ENCODE measurements at regions not wholly inside any gene's neighbourhood (a gene's known extent, or its start where the extent isn't known, plus 50 kb on each side); places are given as distances from the start of the nearest gene placed in this dataset.
"Not testable (repeated sequence)": the region's sequence is repeated elsewhere in the genome, so short reads cannot be mapped to it uniquely, and the experiment has no call there.

GRCh38 chr4:123674762-123675465 lies 278.3 kb downstream of the SPRY1 start:
- DNase-seq (ENCODE audit: low read depth) = no peak

GRCh38 chr4:123675567-123675966 lies 279.0 kb downstream of the SPRY1 start:
- DNase-seq (ENCODE audit: low read depth) = no peak

GRCh38 chr4:123676071-123676889 lies 279.7 kb downstream of the SPRY1 start:
- no peak for DNase-seq (ENCODE audit: low read depth)

- no peak for DNase-seq (ENCODE audit: low read depth)
Measured at GRCh38 chr4:123676890-123677229, 280.3 kb downstream of the SPRY1 start.

- DNase-seq (ENCODE audit: low read depth) = no peak
Measured at GRCh38 chr4:123682931-123683330, 286.3 kb downstream of the SPRY1 start.

- DNase-seq (ENCODE audit: low read depth) = not testable (repeated sequence)
Measured at GRCh38 chr4:123684937-123685336, 288.3 kb downstream of the SPRY1 start.

GRCh38 chr4:123695531-123695930 lies 298.9 kb downstream of the SPRY1 start:
- DNase-seq (ENCODE audit: low read depth) = not testable (repeated sequence)

- DNase-seq (ENCODE audit: low read depth) = no peak
Measured at GRCh38 chr4:123696687-123697086, 300.1 kb downstream of the SPRY1 start.

- DNase-seq (ENCODE audit: low read depth) = no peak
Measured at GRCh38 chr4:123698556-123698955, 302.0 kb downstream of the SPRY1 start.

- peak; percentile 91 for DNase-seq (ENCODE audit: low read depth)
Measured at GRCh38 chr4:123699880-123700771, 303.5 kb downstream of the SPRY1 start.

GRCh38 chr4:123701131-123701575 lies 304.6 kb downstream of the SPRY1 start:
- DNase-seq (ENCODE audit: low read depth) = no peak

- no peak for DNase-seq (ENCODE audit: low read depth)
Measured at GRCh38 chr4:123705419-123705818, 308.8 kb downstream of the SPRY1 start.

GRCh38 chr4:123706973-123707372 lies 310.4 kb downstream of the SPRY1 start:
- no peak for DNase-seq (ENCODE audit: low read depth)

GRCh38 chr4:123708902-123709301 lies 312.3 kb downstream of the SPRY1 start:
- no peak for DNase-seq (ENCODE audit: low read depth)

- DNase-seq (ENCODE audit: low read depth) = no peak
Measured at GRCh38 chr4:123709336-123709735, 312.7 kb downstream of the SPRY1 start.

GRCh38 chr4:123731035-123731434 lies 334.4 kb downstream of the SPRY1 start:
- DNase-seq (ENCODE audit: low read depth) = no peak

GRCh38 chr4:123737156-123737555 lies 340.6 kb downstream of the SPRY1 start:
- no peak for DNase-seq (ENCODE audit: low read depth)

GRCh38 chr4:123739806-123740205 lies 343.2 kb downstream of the SPRY1 start:
- DNase-seq (ENCODE audit: low read depth) = no peak

GRCh38 chr4:123740236-123740635 lies 343.6 kb downstream of the SPRY1 start:
- DNase-seq (ENCODE audit: low read depth) = no peak

GRCh38 chr4:123741906-123742305 lies 345.3 kb downstream of the SPRY1 start:
- no peak for DNase-seq (ENCODE audit: low read depth)

GRCh38 chr4:123743848-123744247 lies 347.3 kb downstream of the SPRY1 start:
- DNase-seq (ENCODE audit: low read depth) = no peak

GRCh38 chr4:123744664-123745290 lies 348.2 kb downstream of the SPRY1 start:
- DNase-seq (ENCODE audit: low read depth) = no peak
